HG03060 (cell line): ENCODE measurements at regions not wholly inside any gene's neighbourhood (a gene's known extent, or its start where the extent isn't known, plus 50 kb on each side); places are given as distances from the start of the nearest gene placed in this dataset.

Experiments
- ATAC-seq: cut with Tn5 transposase; IDR thresholded peaks from one replicate; pipeline ENCODE4 v1.9.1; 2021; ENCODE audit warnings: low read depth, moderate number of reproducible peaks; ENCODE audit not compliant: unreplicated experiment

DNA sequence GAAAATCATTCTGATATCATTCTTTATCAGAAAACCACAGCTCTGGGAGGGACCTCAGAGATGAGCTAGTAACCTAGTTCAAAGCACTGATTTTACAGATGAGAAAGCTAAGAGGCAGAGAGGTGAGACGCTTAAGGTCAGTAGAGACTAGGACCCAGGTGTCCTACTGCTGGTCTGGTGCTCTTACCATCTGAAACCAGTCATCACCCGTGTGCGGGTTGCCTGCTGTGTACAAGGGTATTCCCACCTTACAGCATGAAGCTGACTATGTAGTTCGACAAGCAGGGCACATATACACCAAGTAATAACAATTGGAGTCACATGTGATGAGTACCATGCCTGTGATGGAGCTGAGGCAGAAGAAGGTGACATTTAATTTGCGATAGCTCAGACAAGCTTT, 133.7 kb downstream of the ADAMTS15 start:
- no peak for ATAC-seq

GRCh38 chr11:130582981-130583380, 134.5 kb downstream of the ADAMTS15 start:
- ATAC-seq = no peak

DNA sequence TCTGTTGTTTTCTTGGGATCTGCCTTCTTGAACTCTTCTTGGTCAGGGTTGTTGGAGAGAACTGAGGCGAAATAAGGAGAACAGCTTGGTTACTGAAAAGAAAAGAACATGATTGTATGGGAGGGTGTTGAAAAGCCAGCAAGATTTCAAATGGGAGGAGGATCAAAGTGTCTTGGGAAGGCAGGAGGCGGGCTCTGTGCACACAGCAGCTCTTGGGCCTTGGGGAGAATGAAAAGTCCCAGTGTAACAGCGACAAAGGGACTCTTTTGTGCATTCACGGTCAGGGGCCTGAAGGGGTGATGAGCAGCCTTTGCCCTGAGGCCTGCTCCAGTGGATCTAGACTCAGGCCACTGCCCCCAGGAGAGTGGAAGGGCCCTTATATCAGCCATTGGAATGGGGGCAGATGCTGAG, 135.4 kb downstream of the ADAMTS15 start:
- no peak for ATAC-seq

GRCh38 chr11:130585545-130585944, 137.1 kb downstream of the ADAMTS15 start:
- no peak for ATAC-seq

DNA sequence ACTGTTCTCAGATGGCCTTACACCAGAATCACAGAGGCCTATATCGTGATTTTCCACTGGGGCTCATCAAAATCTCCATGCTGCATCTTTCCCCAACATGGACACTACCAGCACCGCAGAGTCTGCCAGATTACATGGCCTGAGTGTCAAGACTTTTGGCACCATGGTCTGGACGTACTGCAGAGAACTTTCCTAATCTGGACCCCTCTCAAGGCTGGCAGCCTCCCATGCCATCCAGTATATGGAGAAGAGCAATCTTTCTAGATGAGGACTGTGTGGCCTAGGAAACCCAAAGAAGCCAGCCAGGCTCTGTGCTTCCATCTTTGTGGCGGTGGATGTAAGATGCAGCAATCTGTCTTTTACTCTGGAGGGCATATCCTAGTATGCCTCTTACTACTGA, 139.2 kb downstream of the ADAMTS15 start:
- ATAC-seq = no peak

- ATAC-seq = no peak
Measured at GRCh38 chr11:130588471-130588870, 140.0 kb downstream of the ADAMTS15 start.

DNA sequence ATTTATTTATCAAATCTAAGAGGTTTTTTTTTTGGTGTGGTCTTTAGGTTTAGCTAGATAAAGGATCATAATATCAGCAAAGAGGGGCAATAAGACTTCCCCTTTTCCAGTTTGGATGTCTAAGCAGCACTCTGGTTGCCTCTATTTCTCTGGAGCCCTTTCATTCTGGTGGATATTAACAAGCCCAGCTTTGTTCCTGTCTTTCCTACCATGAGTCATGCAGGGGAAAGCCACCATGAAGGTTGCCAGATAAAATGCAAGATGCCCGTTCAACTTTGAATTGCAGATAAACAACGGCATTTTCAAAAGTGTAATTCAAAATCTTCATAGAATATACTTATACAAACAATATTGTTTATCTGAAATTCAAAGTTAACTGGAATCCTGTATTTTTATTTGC, 143.6 kb downstream of the ADAMTS15 start:
- ATAC-seq = no peak

- ATAC-seq = no peak
Measured at GRCh38 chr11:130593064-130593463, 144.6 kb downstream of the ADAMTS15 start.

DNA sequence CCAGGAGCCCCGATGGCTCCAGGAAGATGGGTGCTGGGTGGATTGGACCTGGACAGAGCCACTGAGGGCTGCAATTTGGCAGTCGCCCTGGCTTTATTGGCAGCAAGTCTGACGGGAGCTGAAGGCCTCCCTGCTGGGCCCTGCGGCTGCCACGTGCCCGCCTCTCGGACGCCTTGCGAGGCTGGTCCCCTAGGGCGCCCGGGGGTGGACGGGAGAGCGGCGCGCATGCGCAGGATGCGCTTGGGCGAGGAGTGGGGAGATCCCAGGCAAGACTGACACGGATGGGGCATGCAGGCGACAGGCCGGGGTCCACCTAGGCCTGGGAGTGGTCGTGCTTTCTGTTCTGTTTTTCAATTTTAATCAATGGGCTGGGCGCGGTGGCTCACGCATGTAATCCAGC, 150.0 kb downstream of the ADAMTS15 start:
- ATAC-seq = no peak

DNA sequence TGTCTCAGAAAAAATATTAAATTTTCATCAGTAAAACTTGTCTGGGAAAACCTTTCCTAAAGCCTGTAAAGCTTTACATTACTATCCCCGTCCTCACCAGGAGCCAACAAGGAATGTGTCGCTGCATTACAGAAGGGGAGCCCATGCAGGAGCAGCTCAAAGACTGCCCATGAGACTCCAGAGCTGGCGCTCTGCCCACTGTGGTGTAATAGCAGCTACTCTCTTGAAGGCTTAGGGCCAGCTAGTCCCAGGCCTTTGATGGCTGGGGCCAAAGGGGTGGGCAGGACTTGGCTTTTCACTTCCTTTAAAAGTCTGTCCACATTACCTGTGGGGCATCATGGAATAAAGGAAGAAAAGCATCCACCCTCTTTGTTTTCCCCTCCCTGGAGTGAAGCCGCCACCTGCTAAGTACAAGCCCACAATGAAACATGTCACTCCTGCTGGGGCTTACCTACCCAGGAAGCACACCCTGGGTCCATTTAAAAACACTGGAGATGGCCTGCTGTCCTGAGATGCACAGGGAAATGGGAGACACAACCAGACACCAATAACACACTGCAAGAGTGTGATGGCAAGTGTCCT, 150.7 kb downstream of the ADAMTS15 start:
- no peak for ATAC-seq

GRCh38 chr11:130600139-130600538, 151.7 kb downstream of the ADAMTS15 start:
- ATAC-seq = no peak

- ATAC-seq = no peak
Measured at GRCh38 chr11:130600616-130601015, 152.2 kb downstream of the ADAMTS15 start.

DNA sequence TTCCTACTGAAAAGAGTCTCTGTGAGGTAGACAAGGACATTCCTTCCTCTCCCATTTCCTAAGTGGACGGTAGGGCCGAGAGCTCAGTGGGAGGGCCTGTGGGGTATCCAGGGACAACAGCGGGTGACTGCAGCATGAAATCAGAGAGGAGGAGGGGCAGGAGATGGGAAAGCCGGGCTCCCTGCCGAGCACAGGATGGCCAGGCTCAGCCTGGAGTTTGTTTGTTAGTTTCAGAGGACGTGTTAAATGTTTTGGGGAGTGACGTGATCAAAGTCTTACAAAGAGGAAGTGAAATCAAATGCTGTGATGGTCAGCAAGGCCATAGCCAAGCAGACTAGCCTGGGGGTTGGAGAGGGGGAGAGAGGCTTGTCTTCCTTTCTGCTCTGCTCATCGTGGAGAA, 152.7 kb downstream of the ADAMTS15 start:
- ATAC-seq = no peak

DNA sequence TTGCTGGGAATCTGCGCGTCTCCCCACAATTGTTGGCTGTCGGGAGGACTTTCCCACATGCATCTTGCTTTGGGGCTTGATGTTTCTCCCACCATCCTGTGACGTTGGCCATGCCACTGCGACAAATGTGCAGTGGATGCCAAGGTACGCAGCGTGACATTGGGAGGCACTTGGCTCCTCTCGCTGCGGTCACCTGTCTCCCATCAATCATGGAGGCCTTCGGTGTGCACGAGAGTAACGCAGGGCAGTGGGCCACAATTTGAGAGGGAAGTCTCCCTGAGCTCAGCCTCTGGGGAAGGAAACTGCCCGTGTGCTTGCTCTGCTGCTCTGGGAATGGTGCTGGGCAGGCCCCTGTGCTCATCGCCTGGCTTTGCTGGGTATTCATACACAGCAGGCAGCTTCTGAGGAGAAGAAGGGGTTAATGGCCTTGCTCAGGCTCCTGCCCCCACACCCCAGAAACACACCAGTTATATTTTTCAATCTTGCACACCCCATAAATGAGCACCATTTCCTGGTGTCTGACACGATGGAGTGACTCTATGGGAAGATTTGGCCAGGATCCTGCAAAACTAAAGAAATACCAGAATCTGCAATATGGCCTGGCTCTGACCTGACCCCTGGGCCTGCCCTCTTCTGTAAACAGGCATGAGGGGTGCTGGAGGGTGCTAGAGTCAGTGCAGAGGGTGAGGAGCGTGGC, 153.5 kb downstream of the ADAMTS15 start:
- ATAC-seq = no peak

DNA sequence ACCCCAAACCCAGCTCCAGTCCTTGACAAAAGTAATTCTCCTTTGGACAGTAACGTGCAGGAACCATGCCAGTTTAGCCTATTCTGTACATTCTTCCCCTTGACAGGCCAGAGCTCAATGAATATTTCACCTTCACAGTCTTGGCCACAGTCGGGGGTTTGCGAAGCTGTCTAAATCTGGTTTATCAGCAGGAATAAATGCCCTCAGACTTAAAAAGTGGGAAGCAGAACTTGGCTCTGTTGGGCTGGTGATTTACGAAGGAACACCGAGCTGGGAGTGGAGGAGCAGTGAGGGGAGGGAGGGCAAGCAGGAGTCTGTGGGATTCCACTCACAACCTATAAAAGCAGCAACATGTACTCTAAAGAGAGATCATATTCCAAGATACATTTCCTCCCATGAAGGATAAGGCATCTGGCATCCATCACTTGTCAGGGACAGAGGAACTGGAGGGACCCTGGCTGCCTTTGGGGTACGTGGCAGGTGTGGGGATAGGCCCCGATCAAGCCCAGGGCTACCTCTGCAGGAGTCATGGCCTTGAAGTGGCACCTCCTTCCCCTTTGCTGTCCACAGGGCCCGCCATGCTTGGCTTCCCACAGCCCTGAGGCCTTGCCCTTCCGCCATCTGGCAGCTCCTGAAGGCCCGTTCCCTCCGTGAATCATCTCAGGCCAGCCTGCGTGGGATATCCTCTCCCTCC, 154.3 kb downstream of the ADAMTS15 start:
- ATAC-seq = no peak

DNA sequence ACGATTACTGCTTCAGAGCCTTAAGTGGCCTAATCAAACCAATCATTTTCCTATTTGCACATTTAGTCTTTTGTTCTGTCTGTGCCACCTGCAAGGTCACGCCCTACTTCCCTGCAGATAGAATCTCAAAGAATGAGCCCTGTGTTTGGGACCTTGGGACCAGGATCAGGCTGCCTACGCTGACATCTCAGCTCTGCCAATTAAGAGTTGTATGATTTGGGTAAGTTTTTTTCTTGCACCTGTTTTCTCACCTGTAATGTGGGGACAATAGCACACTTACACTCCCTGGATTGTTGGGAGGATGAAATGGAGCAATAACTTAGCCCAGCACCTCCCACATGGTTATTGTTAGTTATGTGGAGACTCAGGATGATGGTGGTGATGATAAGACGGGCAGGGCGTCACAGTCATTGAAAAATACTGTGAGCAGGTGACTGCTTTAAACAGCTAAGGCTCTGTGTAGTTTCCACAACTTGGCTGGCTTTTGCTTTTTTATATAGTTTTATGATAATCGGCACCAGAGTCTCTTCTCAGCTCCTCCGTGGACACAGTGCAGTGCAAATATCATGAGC, 155.0 kb downstream of the ADAMTS15 start:
- ATAC-seq = no peak

DNA sequence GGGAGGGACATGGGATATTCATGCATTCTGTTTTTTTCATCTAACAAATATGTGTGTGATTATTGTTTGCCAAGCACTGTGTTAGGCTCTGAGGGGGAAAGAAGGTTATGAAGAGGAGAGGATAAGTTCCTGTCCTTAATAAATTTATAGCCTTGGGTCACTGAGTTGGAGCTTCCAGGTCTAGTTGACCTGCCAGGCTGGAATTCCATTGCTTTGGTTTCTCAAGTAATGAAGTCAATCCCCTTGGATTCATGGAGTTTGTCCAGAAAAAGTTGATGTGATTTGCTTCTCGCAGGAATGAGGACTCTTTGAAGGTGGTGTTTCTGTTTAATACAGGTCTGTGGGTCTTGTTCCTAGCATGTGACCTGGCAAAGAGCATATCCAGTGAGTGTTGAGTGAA, 156.2 kb downstream of the ADAMTS15 start:
- no peak for ATAC-seq

GRCh38 chr11:130606178-130606577, 157.7 kb downstream of the ADAMTS15 start:
- no peak for ATAC-seq

- no peak for ATAC-seq
Measured at GRCh38 chr11:130606781-130607511, 158.5 kb downstream of the ADAMTS15 start.

- no peak for ATAC-seq
Measured at GRCh38 chr11:130608287-130608686, 159.8 kb downstream of the ADAMTS15 start.
